Uterus (tissue), 2 donors: ENCODE measurements at regions not wholly inside any gene's neighbourhood (a gene's known extent, or its start where the extent isn't known, plus 50 kb on each side); places are given as distances from the start of the nearest gene placed in this dataset.

Experiments used
- POLR2A ChIP-seq, 2 donors: fragments of 450-650 bp; IDR thresholded peaks; one replicate each; pipeline ENCODE4 v1.6.1; 2016; ENCODE audit warnings: antibody characterized with exemption in 2 of 2, mild to moderate bottlenecking in 1 of 2, moderate library complexity in 1 of 2
- TF ChIP-seq, protein P1 (sequence below), 4 experiments: fragments of 200-600 bp in 2 of 4; fragments of 450-650 bp in 2 of 4; sonication (generic) in 2 of 4; IDR thresholded peaks; one replicate each; pipeline ENCODE4 v1.5.1; 2016 to 2019; ENCODE audit warnings: antibody characterized with exemption in 4 of 4, mild to moderate bottlenecking in 2 of 4, moderate library complexity in 1 of 4

DNA sequence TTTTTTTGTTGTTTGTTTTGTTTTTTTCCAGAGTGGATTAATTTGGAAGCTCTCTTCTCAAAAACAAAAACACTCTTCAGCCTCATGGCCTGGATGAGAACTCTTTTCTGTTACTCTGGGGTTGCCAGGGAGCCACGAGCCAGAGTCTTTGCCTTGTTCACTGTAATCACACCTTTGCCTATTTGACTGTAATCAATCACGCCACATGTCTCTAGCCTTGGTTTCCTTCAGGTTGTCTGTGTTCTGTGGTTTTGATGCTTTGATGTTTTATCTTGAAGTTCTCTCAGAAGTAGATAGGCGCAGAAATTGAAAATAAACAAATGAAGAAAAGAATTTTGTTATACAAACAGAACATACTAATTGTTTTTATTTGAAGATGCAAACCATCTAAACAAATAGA is 62.3 kb upstream of the IGF1R start:
- TF ChIP-seq, protein P1, sequence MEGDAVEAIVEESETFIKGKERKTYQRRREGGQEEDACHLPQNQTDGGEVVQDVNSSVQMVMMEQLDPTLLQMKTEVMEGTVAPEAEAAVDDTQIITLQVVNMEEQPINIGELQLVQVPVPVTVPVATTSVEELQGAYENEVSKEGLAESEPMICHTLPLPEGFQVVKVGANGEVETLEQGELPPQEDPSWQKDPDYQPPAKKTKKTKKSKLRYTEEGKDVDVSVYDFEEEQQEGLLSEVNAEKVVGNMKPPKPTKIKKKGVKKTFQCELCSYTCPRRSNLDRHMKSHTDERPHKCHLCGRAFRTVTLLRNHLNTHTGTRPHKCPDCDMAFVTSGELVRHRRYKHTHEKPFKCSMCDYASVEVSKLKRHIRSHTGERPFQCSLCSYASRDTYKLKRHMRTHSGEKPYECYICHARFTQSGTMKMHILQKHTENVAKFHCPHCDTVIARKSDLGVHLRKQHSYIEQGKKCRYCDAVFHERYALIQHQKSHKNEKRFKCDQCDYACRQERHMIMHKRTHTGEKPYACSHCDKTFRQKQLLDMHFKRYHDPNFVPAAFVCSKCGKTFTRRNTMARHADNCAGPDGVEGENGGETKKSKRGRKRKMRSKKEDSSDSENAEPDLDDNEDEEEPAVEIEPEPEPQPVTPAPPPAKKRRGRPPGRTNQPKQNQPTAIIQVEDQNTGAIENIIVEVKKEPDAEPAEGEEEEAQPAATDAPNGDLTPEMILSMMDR (IDR thresholded peaks at IDR 0.05): no peak
- TF ChIP-seq POLR2A (IDR thresholded peaks at IDR 0.05): no peak
